Stomach (tissue), 4 donors: ENCODE measurements at regions not wholly inside any gene's neighbourhood (a gene's known extent, or its start where the extent isn't known, plus 50 kb on each side); places are given as distances from the start of the nearest gene placed in this dataset.

Experiments used
- EP300 ChIP-seq: sonication (generic); formaldehyde crosslinking; IDR thresholded peaks from one replicate; pipeline ENCODE4 v1.6.1; 2017; ENCODE audit warnings: antibody characterized with exemption
- POLR2A ChIP-seq, 4 donors: fragments of 450-650 bp; IDR thresholded peaks; one replicate each; pipeline ENCODE4 v1.6.1; 2016; ENCODE audit warnings: antibody characterized with exemption in 4 of 4, control low read depth in 2 of 4, mild to moderate bottlenecking in 1 of 4, moderate library complexity in 1 of 4
- POLR2AphosphoS5 ChIP-seq, 3 donors: sonication (generic); formaldehyde crosslinking; IDR thresholded peaks; one replicate each; pipeline ENCODE4 v1.6.1; 2016; ENCODE audit warnings: antibody characterized with exemption in 3 of 3
- TF ChIP-seq, protein P1 (sequence below), 7 experiments: fragments of 450-650 bp in 4 of 7; fragments of 200-600 bp in 3 of 7; sonication (generic) in 3 of 7; IDR thresholded peaks; one replicate each; pipeline ENCODE4 v1.5.1; 2016 to 2019; ENCODE audit warnings: antibody characterized with exemption in 7 of 7, control low read depth in 2 of 7, mild to moderate bottlenecking in 1 of 7

DNA sequence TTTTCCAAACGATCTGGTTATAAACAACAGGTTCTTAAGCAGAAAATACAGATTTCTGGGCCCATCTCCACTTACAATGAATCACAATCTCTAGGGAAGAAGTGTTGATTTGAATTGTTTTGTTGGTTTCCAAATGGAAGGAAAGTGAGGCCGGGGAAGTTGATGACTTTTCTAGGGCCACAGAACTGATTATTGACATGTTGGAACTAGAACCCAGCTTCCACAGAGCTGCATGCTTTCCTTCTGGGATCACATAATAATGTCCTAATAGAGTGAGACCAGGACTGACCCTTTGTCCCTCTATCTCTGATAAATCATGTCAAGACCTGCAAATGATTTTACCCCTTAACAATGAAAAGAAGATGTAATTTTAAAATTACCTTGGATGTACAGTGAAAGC, 332.2 kb downstream of the OSR1 start:
- TF ChIP-seq POLR2A (IDR thresholded peaks at IDR 0.05) (no peak), POLR2AphosphoS5 (IDR thresholded peaks at IDR 0.05) (no peak), EP300 (no peak)
- TF ChIP-seq, protein P1, sequence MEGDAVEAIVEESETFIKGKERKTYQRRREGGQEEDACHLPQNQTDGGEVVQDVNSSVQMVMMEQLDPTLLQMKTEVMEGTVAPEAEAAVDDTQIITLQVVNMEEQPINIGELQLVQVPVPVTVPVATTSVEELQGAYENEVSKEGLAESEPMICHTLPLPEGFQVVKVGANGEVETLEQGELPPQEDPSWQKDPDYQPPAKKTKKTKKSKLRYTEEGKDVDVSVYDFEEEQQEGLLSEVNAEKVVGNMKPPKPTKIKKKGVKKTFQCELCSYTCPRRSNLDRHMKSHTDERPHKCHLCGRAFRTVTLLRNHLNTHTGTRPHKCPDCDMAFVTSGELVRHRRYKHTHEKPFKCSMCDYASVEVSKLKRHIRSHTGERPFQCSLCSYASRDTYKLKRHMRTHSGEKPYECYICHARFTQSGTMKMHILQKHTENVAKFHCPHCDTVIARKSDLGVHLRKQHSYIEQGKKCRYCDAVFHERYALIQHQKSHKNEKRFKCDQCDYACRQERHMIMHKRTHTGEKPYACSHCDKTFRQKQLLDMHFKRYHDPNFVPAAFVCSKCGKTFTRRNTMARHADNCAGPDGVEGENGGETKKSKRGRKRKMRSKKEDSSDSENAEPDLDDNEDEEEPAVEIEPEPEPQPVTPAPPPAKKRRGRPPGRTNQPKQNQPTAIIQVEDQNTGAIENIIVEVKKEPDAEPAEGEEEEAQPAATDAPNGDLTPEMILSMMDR (IDR thresholded peaks at IDR 0.05) = no peak
